ENCODE measurements at regions not wholly inside any gene's neighbourhood (a gene's known extent, or its start where the extent isn't known, plus 50 kb on each side); places are given as distances from the start of the nearest gene placed in this dataset.

DNA sequence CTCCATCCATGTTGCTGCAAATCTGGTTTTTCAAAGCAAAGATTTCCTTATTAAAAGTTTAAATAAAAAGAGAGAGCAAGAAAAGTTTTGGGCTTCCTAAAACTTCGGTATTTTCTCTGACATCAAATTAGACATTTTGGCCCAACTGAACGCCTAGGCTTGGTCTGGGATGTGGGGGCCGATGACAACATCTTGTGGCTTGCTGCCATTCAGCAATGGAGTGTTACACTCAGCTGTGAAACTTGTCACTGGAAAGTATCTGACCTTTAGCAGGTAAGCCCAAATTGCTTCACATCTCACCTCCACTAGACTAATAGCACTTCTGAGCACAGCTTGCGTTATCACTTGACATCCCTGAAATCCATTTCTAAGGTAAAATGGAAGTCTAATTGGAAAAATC, 320.6 kb downstream of the GATA3 start:
- Histone ChIP-seq H3K9me3 (no peaks in the 10 kb centered on the region), H3K4me1 (peaks cover 6% of the 10 kb centered on the region; the same call in 1 of the 2 replicates), H3K27me3 (no peaks in the 10 kb centered on the region), H3K36me3 (no peaks in the 10 kb centered on the region), H3K4me3 (ENCODE audit: low read depth, low read length) (no peak overlapping the region)
- DNase-seq = no peak
- TF ChIP-seq, protein P1, sequence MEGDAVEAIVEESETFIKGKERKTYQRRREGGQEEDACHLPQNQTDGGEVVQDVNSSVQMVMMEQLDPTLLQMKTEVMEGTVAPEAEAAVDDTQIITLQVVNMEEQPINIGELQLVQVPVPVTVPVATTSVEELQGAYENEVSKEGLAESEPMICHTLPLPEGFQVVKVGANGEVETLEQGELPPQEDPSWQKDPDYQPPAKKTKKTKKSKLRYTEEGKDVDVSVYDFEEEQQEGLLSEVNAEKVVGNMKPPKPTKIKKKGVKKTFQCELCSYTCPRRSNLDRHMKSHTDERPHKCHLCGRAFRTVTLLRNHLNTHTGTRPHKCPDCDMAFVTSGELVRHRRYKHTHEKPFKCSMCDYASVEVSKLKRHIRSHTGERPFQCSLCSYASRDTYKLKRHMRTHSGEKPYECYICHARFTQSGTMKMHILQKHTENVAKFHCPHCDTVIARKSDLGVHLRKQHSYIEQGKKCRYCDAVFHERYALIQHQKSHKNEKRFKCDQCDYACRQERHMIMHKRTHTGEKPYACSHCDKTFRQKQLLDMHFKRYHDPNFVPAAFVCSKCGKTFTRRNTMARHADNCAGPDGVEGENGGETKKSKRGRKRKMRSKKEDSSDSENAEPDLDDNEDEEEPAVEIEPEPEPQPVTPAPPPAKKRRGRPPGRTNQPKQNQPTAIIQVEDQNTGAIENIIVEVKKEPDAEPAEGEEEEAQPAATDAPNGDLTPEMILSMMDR (IDR thresholded peaks at IDR 0.05; ENCODE audit: low read depth, low read length) = no peak

DNA sequence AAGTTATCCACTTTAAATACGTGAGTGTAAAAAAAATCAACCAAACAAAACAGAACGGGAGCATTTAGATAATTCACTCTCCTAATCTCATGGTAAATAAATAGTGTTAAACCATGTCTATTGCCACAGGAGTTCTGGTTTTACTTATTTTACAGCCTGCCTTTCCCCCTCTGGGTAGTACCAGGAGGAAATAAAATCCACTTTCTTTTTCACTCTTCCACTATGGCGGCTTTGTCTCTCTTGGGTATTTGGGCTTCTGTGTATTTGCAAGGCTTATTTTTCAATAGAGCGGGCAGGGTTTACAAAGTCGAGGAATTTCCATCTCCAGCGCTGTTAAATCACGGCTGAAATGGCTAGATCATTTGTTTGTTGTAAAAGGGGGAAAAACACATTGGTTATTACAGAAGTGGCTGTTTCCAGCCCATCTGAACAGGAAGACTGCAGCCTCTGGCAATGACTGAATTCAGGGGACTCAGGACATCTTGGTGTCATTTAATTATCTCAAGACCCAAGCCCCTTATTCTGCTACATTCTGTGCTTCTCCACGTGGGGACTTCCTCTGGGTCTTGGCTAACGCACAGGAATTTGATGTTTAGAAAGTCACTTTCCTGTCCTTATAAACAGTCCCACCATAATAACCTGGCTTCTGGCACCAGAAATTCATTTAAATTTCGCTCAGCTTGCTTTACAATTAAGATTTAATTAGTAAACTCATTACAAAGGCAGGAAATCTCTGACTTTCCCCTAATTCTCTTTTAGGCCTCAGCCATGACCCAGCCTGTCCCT, 323.9 kb downstream of the GATA3 start:
- Histone ChIP-seq H3K4me3 (ENCODE audit: low read depth, low read length) (no peak overlapping the region), H3K4me1 (peaks cover 6% of the 10 kb centered on the region; the same call in 1 of the 2 replicates), H3K36me3 (no peaks in the 10 kb centered on the region), H3K9me3 (no peaks in the 10 kb centered on the region), H3K27me3 (no peaks in the 10 kb centered on the region)
- DNase-seq = no peak
- TF ChIP-seq, protein P1 (IDR thresholded peaks at IDR 0.05; ENCODE audit: low read depth, low read length) = no peak

DNA sequence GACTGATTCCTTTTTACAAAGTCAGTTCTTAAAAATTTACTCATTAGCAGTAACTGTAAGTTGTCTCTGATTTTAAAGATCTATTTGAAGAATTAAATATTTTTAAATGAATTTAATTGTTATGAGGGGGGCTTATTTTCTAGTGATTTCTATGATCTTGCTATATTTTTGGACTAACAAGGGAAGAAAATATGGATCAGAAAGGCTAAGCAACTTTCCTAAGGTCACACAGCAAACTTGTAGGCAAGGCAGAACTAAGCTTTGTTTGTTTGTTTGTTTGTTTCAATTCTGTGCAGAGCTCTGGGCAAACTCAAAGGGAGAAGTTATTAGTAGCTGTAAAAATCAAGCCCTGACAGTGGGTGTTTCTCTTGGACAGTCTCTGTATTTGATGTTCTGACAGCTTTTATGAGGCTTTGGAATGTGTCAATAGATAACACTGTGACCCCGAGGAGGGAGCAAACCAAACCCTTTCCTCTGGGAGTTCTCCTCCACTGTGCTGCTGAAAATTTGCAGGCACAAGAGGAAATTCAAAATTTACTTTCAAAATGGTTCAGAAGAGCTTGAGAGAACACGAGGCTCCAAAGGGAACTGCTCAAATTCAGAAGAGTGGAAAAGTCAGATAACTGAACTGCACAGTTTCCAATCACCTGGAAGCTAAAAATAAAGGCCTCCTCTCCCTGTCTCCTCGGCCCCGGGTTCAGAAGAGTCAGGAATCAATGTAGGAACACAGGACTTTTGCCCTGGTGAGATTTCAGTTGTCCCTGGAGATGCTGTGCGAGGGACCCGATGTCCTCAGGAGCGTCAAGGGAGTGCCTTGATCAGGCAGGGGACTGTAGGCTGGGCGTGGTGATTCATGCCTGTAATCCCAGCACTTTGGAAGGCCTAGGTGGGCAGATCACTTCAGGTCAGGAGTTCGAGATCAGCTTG, 325.7 kb downstream of the GATA3 start:
- Histone ChIP-seq H3K27me3 (no peaks in the 10 kb centered on the region), H3K4me1 (peaks cover 6% of the 10 kb centered on the region; the same call in 1 of the 2 replicates), H3K4me3 (ENCODE audit: low read depth, low read length) (no peak overlapping the region), H3K36me3 (no peaks in the 10 kb centered on the region), H3K9me3 (no peaks in the 10 kb centered on the region; the same call in 1 of the 2 replicates)
- no peak for DNase-seq
- TF ChIP-seq, protein P1 (IDR thresholded peaks at IDR 0.05; ENCODE audit: low read depth, low read length) = no peak

DNA sequence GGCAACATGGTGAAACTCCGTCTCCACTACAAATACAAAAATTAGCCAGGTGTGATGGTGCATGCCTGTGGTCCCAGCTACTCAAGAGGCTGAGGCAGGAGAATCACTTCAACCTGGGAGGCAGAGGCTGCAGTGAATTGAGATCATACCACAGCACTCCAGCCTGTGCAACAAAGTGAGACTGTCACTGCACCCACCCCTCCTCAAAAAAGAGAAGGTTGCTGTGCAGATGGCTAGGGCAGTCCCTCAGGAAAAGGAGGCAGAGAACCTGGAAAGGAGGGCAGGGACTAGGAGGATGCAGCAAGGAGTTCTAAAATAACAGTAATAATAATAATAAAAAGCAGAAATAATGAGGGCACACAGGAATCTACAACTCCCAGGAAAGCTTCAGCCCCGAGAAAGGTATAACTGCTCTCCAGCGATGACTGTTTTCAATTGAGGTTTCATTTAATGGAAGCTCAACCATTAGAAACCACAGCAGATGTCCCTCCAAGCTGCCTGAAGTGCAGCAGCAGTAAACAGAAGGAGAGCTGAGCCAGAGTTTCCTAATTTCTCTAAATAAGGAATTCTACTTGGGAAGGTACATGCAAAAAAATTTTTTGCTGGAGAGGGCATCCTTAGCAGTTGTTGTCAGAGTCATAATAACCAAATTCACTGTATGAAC, 326.5 kb downstream of the GATA3 start:
- H3K36me3 ChIP-seq = no peaks in the 10 kb centered on the region
- TF ChIP-seq, protein P1 (IDR thresholded peaks at IDR 0.05; ENCODE audit: low read depth, low read length) = no peak
- H3K27me3 ChIP-seq = no peaks in the 10 kb centered on the region
- H3K9me3 ChIP-seq = no peaks in the 10 kb centered on the region; the same call in 1 of the 2 replicates
- peaks cover 6% of the 10 kb centered on the region; the same call in 1 of the 2 replicates for H3K4me1 ChIP-seq
- DNase-seq = no peak
- H3K4me3 ChIP-seq (ENCODE audit: low read depth, low read length) = no peak overlapping the region

DNA sequence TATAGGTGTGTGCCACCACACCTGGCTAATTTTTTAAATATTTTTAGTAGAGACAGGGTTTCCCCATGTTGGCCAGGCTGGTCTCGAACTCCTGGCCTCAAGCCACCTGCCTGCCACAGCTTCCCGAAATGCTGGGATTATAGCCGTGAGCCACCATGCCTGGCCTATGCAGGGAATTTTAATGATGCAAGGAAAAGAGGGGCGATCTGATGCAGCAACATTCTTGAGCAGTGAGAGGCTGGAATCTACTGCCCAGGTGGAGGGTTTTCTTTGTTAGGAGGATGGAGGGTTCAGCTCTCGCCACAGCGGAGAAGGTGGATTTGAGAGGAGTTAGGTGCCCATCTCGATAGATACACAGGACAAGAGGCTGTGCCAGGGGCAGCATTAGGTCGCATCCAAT, 332.3 kb downstream of the GATA3 start:
- Histone ChIP-seq H3K9me3 (no peaks in the 10 kb centered on the region; the same call in 1 of the 2 replicates), H3K36me3 (no peaks in the 10 kb centered on the region), H3K4me3 (ENCODE audit: low read depth, low read length) (no peak overlapping the region), H3K4me1 (no peaks in the 10 kb centered on the region), H3K27me3 (no peaks in the 10 kb centered on the region)
- TF ChIP-seq, protein P1 (IDR thresholded peaks at IDR 0.05; ENCODE audit: low read depth, low read length) = no peak
- no peak for DNase-seq
